ENCODE measurements at regions not wholly inside any gene's neighbourhood (a gene's known extent, or its start where the extent isn't known, plus 50 kb on each side); places are given as distances from the start of the nearest gene placed in this dataset.

DNA sequence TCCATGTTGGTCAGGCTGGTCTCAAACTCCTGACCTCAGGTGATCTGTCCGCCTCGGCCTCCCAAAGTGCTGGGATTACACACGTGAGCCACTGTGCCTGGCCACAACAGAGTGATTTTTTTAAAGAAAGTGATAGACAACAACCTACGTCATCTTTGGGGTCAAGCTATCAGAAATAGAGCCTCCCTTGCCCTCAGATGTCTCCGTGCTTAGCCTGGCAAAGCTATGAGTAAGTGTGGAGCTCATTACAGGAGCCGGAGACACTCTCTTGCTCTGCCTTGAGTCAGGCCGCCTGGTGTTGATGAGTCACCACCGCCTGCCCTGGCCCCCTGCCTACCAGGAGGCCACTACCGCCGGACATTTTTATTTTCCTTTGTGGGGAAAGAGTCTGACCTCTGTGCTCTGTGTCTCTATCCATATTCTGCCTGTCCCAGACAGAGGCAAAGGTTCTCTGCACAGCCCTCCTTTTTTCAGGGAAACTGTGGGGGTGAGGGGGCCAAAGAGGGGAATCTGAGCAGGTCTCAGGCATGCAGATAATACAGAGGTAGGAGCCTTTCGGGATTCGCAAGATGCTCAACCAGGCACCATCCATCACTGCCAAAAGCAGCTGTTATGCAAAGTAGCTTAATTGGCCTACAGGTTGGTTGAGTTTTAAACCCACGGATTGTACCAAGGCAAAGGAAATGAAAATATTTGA, 123.7 kb upstream of the CPEB4 start:
- H3K4me3 ChIP-seq (ENCODE audit: low read depth, low read length) = no peak overlapping the region
- no peak for FAIRE-seq
- peak; percentile 88 for DNase-seq (ENCODE audit: low read depth)
- TF ChIP-seq, protein P1, sequence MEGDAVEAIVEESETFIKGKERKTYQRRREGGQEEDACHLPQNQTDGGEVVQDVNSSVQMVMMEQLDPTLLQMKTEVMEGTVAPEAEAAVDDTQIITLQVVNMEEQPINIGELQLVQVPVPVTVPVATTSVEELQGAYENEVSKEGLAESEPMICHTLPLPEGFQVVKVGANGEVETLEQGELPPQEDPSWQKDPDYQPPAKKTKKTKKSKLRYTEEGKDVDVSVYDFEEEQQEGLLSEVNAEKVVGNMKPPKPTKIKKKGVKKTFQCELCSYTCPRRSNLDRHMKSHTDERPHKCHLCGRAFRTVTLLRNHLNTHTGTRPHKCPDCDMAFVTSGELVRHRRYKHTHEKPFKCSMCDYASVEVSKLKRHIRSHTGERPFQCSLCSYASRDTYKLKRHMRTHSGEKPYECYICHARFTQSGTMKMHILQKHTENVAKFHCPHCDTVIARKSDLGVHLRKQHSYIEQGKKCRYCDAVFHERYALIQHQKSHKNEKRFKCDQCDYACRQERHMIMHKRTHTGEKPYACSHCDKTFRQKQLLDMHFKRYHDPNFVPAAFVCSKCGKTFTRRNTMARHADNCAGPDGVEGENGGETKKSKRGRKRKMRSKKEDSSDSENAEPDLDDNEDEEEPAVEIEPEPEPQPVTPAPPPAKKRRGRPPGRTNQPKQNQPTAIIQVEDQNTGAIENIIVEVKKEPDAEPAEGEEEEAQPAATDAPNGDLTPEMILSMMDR (IDR thresholded peaks at IDR 0.05; ENCODE audit: insufficient read depth, low read length, severe bottlenecking) = no peak
- H3K27me3 ChIP-seq (ENCODE audit: control insufficient read depth, insufficient read depth, low read length) = no peaks in the 10 kb centered on the region
- no peaks in the 10 kb centered on the region for H3K36me3 ChIP-seq (ENCODE audit: control insufficient read depth, insufficient read depth, low read length)

DNA sequence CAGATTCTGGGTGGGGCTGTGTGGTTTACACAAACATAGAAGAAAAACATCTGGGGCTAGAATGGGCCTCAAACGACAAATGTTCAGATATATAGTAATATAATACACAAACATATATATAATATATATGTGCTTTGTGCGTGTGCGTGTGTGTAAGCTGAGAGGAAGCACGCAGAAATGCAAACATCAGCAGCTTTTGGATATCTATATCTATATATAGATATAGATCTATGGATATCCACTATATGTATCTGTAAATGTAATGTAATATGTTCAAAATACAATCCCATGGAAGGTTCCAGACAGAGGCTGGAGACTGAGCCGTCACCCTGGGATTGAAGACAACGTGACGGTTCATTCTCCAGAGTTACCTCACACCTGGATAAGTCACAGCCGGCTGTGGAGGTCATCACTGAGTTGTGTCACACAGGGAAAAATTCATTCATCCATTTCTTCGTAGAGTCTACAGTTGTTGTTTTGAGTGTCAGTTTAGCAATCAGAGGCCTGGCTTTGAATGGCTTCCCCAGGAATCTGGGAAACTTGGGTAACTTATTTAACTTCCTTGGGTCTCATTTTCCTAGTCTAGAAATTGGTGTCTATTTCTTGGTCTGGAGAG, 123.0 kb upstream of the CPEB4 start:
- DNase-seq (ENCODE audit: low read depth) = peak; percentile 61
- TF ChIP-seq, protein P1 (IDR thresholded peaks at IDR 0.05; ENCODE audit: insufficient read depth, low read length, severe bottlenecking) = no peak
- no peaks in the 10 kb centered on the region for H3K36me3 ChIP-seq (ENCODE audit: control insufficient read depth, insufficient read depth, low read length)
- no peak for FAIRE-seq
- no peaks in the 10 kb centered on the region for H3K27me3 ChIP-seq (ENCODE audit: control insufficient read depth, insufficient read depth, low read length)
- no peak overlapping the region for H3K4me3 ChIP-seq (ENCODE audit: low read depth, low read length)

DNA sequence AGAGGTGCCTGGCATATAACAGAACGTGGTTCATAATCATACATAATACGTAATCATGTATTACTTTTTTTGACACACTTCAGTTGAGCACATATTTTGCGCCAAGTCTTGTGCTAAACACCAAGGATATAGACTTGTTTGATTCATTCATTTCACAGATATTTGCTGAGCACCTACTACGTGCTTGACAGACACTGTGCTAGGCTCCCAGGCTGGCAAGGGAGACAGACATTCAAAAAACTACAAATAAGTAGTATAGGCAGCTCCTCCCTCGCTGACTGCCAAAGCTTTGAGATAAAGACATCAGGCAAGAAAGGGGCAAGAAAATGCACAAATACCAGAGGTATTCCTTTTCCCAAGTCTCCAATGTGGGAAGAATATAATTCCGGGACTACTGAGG, 122.5 kb upstream of the CPEB4 start:
- TF ChIP-seq, protein P1 (IDR thresholded peaks at IDR 0.05; ENCODE audit: insufficient read depth, low read length, severe bottlenecking) = no peak
- no peak overlapping the region for H3K4me3 ChIP-seq (ENCODE audit: low read depth, low read length)
- DNase-seq (ENCODE audit: low read depth) (no peak), FAIRE-seq (no peak)
- H3K27me3 ChIP-seq (ENCODE audit: control insufficient read depth, insufficient read depth, low read length) = no peaks in the 10 kb centered on the region
- H3K36me3 ChIP-seq (ENCODE audit: control insufficient read depth, insufficient read depth, low read length) = no peaks in the 10 kb centered on the region

DNA sequence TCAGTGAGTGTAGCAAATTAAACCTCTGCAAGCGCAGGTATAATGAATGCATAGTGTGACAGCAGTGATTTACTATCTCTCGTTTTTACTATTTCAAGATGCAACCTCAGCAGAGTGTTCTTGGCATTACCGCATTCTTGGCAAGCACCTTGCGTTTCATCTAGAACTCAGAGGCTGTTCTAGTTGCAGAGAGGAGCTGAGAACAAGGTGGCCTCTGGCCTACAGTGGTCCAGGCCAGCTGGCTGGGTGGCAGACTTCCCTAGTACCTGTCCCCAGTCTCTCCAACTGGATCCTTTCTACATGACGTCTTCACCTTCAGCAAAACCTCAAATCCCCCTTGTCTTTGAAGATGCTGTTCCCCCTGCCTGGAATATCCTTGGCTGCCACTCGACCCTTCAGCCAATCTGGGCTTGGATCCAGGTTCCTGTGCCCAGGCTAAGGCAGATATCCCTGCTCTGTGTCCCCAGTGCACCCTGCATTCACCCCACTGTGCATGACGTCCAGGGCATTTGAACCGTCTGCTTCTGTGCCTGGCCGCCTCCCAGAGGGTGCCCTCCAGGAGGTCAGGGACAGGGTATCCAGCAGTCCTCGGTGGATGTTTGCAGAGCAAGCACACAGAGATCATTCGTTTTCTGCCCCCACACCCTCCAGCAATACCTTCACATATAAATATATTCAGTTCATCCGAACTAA, 120.4 kb upstream of the CPEB4 start:
- Histone ChIP-seq H3K36me3 (ENCODE audit: control insufficient read depth, insufficient read depth, low read length) (no peaks in the 10 kb centered on the region), H3K4me3 (ENCODE audit: low read depth, low read length) (no peak overlapping the region), H3K27me3 (ENCODE audit: control insufficient read depth, insufficient read depth, low read length) (no peaks in the 10 kb centered on the region)
- TF ChIP-seq, protein P1 (IDR thresholded peaks at IDR 0.05; ENCODE audit: insufficient read depth, low read length, severe bottlenecking) = no peak
- FAIRE-seq = no peak
- DNase-seq (ENCODE audit: low read depth) = no peak

DNA sequence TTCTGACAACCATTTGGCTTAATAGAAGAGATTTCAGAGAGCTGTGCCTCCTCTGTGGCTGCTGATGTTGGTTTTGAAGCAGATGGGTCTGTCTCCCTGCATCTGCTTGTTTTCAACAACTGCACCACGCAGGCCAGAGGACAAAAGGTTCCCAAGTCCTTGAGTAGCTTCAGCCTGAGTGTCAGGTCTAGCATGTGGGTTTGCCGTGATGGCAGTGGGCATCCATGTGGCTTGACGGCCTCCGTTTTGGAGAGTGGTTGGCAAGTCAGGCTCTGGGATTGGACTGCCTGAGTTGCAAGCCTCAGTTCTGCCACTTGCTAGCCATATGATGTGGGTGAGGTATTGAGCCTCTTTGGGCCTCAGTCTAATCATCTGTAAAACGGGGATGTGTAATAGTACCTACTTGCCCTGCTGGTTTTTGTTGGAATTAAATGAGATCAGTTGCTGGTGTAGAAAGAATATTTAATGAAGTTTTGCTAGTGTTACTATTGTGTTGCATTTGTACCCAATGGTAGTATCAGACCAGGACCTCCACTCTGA, 119.8 kb upstream of the CPEB4 start:
- FAIRE-seq (no peak), DNase-seq (ENCODE audit: low read depth) (no peak)
- Histone ChIP-seq H3K27me3 (ENCODE audit: control insufficient read depth, insufficient read depth, low read length) (no peaks in the 10 kb centered on the region), H3K4me3 (ENCODE audit: low read depth, low read length) (no peak overlapping the region), H3K36me3 (ENCODE audit: control insufficient read depth, insufficient read depth, low read length) (no peaks in the 10 kb centered on the region)
- TF ChIP-seq, protein P1 (IDR thresholded peaks at IDR 0.05; ENCODE audit: insufficient read depth, low read length, severe bottlenecking) = no peak
